Chondrocyte (in vitro differentiated cells): ENCODE measurements at regions not wholly inside any gene's neighbourhood (a gene's known extent, or its start where the extent isn't known, plus 50 kb on each side); places are given as distances from the start of the nearest gene placed in this dataset.

ENCODE experiments used
- DNase-seq: peaks from one replicate; pipeline ENCODE4 v3.0.0; 2021; ENCODE audit warnings: mixed read lengths, low spot score
- H3K27ac Mint-ChIP-seq: one replicate; pipeline ENCODE4 v1.8.0; 2021; ENCODE audit warnings: mild to moderate bottlenecking, moderate library complexity, mixed read lengths; ENCODE audit not compliant: unreplicated experiment
- H3K27me3 Mint-ChIP-seq: 2 replicates; pipeline ENCODE4 v1.8.0; 2021; ENCODE audit warnings: low read depth, mixed read lengths
- H3K36me3 Mint-ChIP-seq: 2 replicates; pipeline ENCODE4 v1.8.0; 2021; ENCODE audit warnings: low read depth, mixed read lengths
- H3K4me1 Mint-ChIP-seq: 2 replicates; pipeline ENCODE4 v1.8.0; 2021; ENCODE audit warnings: low read depth, mild to moderate bottlenecking, mixed read lengths
- H3K4me3 Mint-ChIP-seq: one replicate; pipeline ENCODE4 v1.8.0; 2021; ENCODE audit warnings: mild to moderate bottlenecking, moderate library complexity, mixed read lengths; ENCODE audit not compliant: unreplicated experiment
- H3K9me3 Mint-ChIP-seq: 2 replicates; pipeline ENCODE4 v1.8.0; 2021; ENCODE audit warnings: low read depth, mixed read lengths
- TF ChIP-seq, protein P1 (sequence below): fragments of 200-600 bp; sonication (generic); IDR thresholded peaks from 2 replicates; pipeline ENCODE4 v1.5.0; 2021; ENCODE audit warnings: antibody characterized with exemption, mild to moderate bottlenecking, moderate library complexity

DNA sequence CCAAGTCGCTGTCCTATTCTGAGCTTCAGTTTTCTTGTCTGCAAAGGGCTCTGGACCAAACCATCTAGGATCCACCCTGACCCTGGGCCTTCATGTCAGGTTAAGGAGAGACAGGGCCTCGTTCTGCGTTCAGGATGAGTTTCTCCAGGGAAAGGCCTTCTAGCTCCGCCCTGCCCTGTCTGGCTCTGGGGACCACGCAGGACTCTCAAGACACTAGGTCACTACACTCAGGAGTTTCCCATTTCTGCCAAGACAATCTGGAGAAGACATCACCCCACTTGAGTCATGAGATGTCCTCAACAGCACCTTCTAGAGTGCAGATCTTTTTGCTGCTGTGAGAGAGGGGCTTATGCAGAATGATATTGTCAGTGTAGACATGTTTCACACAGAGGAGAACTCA is 53.2 kb upstream of the KCNMB1 start:
- Mint-ChIP-seq H3K4me1 (no peaks in the 10 kb centered on the region), H3K4me3 (no peak overlapping the region), H3K9me3 (no peaks in the 10 kb centered on the region), H3K36me3 (no peaks in the 10 kb centered on the region), H3K27ac (no peak overlapping the region), H3K27me3 (no peaks in the 10 kb centered on the region)
- no peak for DNase-seq
- TF ChIP-seq, protein P1, sequence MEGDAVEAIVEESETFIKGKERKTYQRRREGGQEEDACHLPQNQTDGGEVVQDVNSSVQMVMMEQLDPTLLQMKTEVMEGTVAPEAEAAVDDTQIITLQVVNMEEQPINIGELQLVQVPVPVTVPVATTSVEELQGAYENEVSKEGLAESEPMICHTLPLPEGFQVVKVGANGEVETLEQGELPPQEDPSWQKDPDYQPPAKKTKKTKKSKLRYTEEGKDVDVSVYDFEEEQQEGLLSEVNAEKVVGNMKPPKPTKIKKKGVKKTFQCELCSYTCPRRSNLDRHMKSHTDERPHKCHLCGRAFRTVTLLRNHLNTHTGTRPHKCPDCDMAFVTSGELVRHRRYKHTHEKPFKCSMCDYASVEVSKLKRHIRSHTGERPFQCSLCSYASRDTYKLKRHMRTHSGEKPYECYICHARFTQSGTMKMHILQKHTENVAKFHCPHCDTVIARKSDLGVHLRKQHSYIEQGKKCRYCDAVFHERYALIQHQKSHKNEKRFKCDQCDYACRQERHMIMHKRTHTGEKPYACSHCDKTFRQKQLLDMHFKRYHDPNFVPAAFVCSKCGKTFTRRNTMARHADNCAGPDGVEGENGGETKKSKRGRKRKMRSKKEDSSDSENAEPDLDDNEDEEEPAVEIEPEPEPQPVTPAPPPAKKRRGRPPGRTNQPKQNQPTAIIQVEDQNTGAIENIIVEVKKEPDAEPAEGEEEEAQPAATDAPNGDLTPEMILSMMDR, result no peak

DNA sequence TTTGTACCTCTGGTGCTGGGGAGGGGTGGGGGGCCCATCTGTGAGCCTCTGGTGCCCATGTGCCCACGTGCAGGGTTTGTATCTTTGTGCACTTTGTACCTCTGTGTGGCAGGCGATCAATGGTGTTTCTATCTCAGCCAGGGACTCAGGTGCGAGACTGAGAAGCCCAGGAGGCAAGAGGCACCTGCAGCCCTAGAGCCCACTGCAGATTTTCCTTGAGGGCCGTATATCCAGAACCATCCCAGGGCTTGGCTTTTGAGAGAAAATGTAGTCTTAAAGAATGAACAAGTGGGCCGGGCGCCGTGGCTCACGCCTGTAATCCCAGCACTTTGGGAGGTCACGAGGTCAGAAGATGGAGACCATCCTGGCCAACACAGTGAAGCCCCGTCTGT is 52.2 kb upstream of the KCNMB1 start:
- Mint-ChIP-seq H3K9me3 (no peaks in the 10 kb centered on the region), H3K27ac (no peak overlapping the region), H3K36me3 (no peaks in the 10 kb centered on the region)

DNA sequence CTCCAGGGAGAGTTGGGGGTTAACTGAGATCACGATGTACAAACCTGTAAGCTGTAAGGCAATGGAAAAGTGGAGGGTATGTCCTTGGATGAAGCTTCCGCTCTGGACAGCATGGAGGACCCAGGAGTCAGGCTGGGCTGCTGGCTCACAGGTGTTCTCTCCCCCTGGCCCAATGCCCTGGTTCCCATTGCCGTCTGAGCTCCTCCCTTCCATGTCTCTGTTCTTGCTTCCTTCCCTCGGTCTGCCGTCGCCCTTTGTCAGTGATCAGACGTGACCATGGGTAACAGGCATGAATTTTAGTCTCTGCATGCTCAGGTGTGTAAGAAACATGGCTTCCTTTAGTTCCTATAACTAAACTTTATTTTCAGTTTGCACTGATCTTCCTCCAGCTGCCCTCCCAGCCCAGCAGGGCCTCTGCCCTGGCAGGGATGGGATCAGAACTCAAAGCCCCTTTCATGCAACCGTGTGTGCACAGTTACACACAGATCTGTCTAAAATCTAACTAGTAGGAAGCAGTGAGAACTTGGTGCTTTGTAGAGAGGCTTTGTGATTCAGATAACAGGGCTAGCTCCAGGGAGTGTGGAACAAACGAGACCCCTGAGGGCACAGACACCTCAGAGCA is 51.7 kb upstream of the KCNMB1 start:
- DNase-seq, result no peak
- H3K4me1 Mint-ChIP-seq, result no peaks in the 10 kb centered on the region
- H3K9me3 Mint-ChIP-seq, result no peaks in the 10 kb centered on the region
- no peaks in the 10 kb centered on the region for H3K27me3 Mint-ChIP-seq
- TF ChIP-seq, protein P1, result no peak
- no peak overlapping the region for H3K27ac Mint-ChIP-seq
- no peaks in the 10 kb centered on the region for H3K36me3 Mint-ChIP-seq
- H3K4me3 Mint-ChIP-seq, result no peak overlapping the region

More for the DNA sequence above, 52.2 kb upstream of the KCNMB1 start:
- H3K4me1 Mint-ChIP-seq, result no peaks in the 10 kb centered on the region
- DNase-seq, result no peak
- TF ChIP-seq, protein P1, result no peak
- no peak overlapping the region for H3K4me3 Mint-ChIP-seq
- H3K27me3 Mint-ChIP-seq, result no peaks in the 10 kb centered on the region

DNA sequence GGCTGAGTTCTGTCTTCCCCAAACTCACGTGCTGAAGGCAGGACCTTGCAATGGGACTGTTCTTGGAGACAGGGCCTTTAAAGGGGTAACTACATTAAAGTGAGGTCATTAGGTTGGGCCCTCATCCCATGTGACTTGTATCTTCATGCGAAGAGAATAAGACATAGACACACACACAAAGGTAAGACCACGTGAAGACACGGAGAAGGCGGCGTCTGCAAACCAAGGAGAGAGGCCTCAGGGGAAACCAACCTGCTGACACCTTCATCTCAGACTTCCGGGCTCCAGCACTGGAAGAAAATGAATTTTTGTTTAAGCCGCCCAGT is 50.7 kb upstream of the KCNMB1 start:
- Mint-ChIP-seq H3K9me3 (no peaks in the 10 kb centered on the region), H3K4me3 (no peak overlapping the region), H3K36me3 (no peaks in the 10 kb centered on the region), H3K27ac (no peak overlapping the region), H3K4me1 (no peaks in the 10 kb centered on the region), H3K27me3 (no peaks in the 10 kb centered on the region)
- no peak for DNase-seq
- TF ChIP-seq, protein P1, result no peak

DNA sequence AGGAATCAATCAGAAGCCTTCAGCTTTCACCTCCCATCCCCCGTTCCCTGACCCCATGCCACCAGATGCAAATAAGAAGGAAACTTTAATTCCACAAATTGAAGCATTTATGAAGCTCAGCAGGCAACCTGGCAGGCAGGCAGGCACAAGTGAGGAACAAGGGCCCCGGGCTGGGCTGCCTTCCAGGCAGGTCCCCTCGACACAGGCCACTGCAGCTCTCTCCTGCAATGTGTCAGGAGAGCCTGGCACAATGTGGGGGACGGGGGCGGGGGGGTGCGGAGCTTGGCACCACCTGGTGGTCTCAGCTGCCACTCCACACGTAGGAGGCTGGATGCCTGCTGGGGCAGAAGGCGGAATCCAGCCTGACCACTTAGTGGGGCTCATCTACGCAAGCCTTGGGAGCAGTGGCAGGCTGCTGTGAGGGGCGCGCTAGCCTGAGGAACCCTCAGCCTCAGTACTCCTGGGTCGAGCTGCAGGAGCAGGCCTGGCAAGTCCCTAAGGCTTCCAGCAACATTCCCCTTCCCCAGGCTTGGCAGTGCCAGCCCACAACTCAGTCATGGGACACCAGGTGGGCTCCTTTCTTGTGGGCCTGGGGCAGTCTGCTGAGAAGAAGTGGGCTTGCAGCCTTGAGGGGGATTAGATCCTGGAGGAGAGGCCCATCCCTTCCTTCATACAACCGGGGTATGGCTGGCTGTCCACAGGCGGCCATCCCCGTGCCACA is 50.2 kb upstream of the KCNMB1 start:
- no peak overlapping the region for H3K4me3 Mint-ChIP-seq
- no peaks in the 10 kb centered on the region for H3K9me3 Mint-ChIP-seq
- TF ChIP-seq, protein P1, result peak; percentile 11
- no peaks in the 10 kb centered on the region for H3K27me3 Mint-ChIP-seq
- no peaks in the 10 kb centered on the region for H3K4me1 Mint-ChIP-seq
- H3K36me3 Mint-ChIP-seq, result no peaks in the 10 kb centered on the region
- no peak for DNase-seq
- no peak overlapping the region for H3K27ac Mint-ChIP-seq
